KOPT-K1 (cell line): ENCODE measurements at regions not wholly inside any gene's neighbourhood (a gene's known extent, or its start where the extent isn't known, plus 50 kb on each side); places are given as distances from the start of the nearest gene placed in this dataset.

Experiments used
- H3K27ac ChIP-seq: fragments of 200-600 bp; sonication (generic); 2 replicates; pipeline ENCODE4 v1.5.1; 2016; ENCODE audit warnings: antibody characterized with exemption, mild to moderate bottlenecking, low read depth, low read length; ENCODE audit not compliant: poor library complexity, severe bottlenecking
- H3K36me3 ChIP-seq: fragments of 200-600 bp; sonication (generic); 2 replicates; pipeline ENCODE4 v1.5.1; 2017; ENCODE audit warnings: antibody characterized with exemption, mild to moderate bottlenecking, low read length, moderate library complexity; ENCODE audit not compliant: insufficient read depth
- H3K9me3 ChIP-seq: fragments of 200-600 bp; sonication (generic); 2 replicates; pipeline ENCODE4 v1.5.1; 2017; ENCODE audit warnings: antibody characterized with exemption, low read length, mild to moderate bottlenecking; ENCODE audit not compliant: insufficient read depth, poor library complexity, severe bottlenecking

GRCh38 chr14:85798856-85799255, 268.9 kb downstream of the FLRT2 start:
- Histone ChIP-seq H3K27ac (no peak overlapping the region), H3K36me3 (no peaks in the 10 kb centered on the region), H3K9me3 (no peaks in the 10 kb centered on the region)

- no peak overlapping the region for H3K27ac ChIP-seq
- H3K9me3 ChIP-seq, result no peaks in the 10 kb centered on the region
- no peaks in the 10 kb centered on the region for H3K36me3 ChIP-seq
Observed at GRCh38 chr14:85793533-85793932, 263.6 kb downstream of the FLRT2 start.

- Histone ChIP-seq H3K9me3 (no peaks in the 10 kb centered on the region), H3K36me3 (no peaks in the 10 kb centered on the region), H3K27ac (no peak overlapping the region)
Observed at GRCh38 chr14:85789506-85789905, 259.6 kb downstream of the FLRT2 start.

- Histone ChIP-seq H3K27ac (no peak overlapping the region), H3K9me3 (no peaks in the 10 kb centered on the region), H3K36me3 (no peaks in the 10 kb centered on the region)
Observed at GRCh38 chr14:85788470-85789233, 258.7 kb downstream of the FLRT2 start.

- Histone ChIP-seq H3K9me3 (no peaks in the 10 kb centered on the region), H3K36me3 (no peaks in the 10 kb centered on the region), H3K27ac (no peak overlapping the region)
Observed at GRCh38 chr14:85766295-85766694, 236.4 kb downstream of the FLRT2 start.

- Histone ChIP-seq H3K36me3 (no peaks in the 10 kb centered on the region), H3K9me3 (no peaks in the 10 kb centered on the region), H3K27ac (no peak overlapping the region)
Observed at GRCh38 chr14:85764822-85765221, 234.9 kb downstream of the FLRT2 start.

- Histone ChIP-seq H3K36me3 (no peaks in the 10 kb centered on the region), H3K27ac (no peak overlapping the region), H3K9me3 (no peaks in the 10 kb centered on the region)
Observed at GRCh38 chr14:85762526-85762925, 232.6 kb downstream of the FLRT2 start.

GRCh38 chr14:85752175-85752574, 222.2 kb downstream of the FLRT2 start:
- Histone ChIP-seq H3K9me3 (no peaks in the 10 kb centered on the region), H3K36me3 (no peaks in the 10 kb centered on the region), H3K27ac (no peak overlapping the region)

- H3K9me3 ChIP-seq, result no peaks in the 10 kb centered on the region
- no peaks in the 10 kb centered on the region for H3K36me3 ChIP-seq
- H3K27ac ChIP-seq, result no peak overlapping the region
Observed at GRCh38 chr14:85744573-85744972, 214.6 kb downstream of the FLRT2 start.

- H3K9me3 ChIP-seq, result no peaks in the 10 kb centered on the region
- no peak overlapping the region for H3K27ac ChIP-seq
Observed at GRCh38 chr14:85732031-85732430, 202.1 kb downstream of the FLRT2 start.

GRCh38 chr14:85731186-85731585, 201.2 kb downstream of the FLRT2 start:
- Histone ChIP-seq H3K9me3 (no peaks in the 10 kb centered on the region), H3K36me3 (no peaks in the 10 kb centered on the region), H3K27ac (no peak overlapping the region)

More at GRCh38 chr14:85732031-85732430, 202.1 kb downstream of the FLRT2 start:
- no peaks in the 10 kb centered on the region for H3K36me3 ChIP-seq

- Histone ChIP-seq H3K9me3 (no peaks in the 10 kb centered on the region), H3K27ac (no peak overlapping the region), H3K36me3 (no peaks in the 10 kb centered on the region)
Observed at GRCh38 chr14:85728476-85729065, 198.6 kb downstream of the FLRT2 start.

- H3K9me3 ChIP-seq, result peaks cover 7% of the 10 kb centered on the region
- H3K27ac ChIP-seq, result no peak overlapping the region
- no peaks in the 10 kb centered on the region for H3K36me3 ChIP-seq
Observed at GRCh38 chr14:85714069-85714468, 184.1 kb downstream of the FLRT2 start.

GRCh38 chr14:85711620-85712019, 181.7 kb downstream of the FLRT2 start:
- no peak overlapping the region for H3K27ac ChIP-seq
- H3K9me3 ChIP-seq, result no peaks in the 10 kb centered on the region
- no peaks in the 10 kb centered on the region for H3K36me3 ChIP-seq
